Pulmonary artery endothelial cell (primary cell): ENCODE measurements at regions not wholly inside any gene's neighbourhood (a gene's known extent, or its start where the extent isn't known, plus 50 kb on each side); places are given as distances from the start of the nearest gene placed in this dataset.

ENCODE experiments used
- DNase-seq: peaks from one replicate; pipeline ENCODE4 v3.0.0-alpha.2; 2011; ENCODE audit warnings: low read depth, low spot score

- no peak for DNase-seq
Measured at GRCh38 chr22:25514436-25515180, 49.9 kb upstream of the GRK3 start.
